Neural cell (in vitro differentiated cells): ENCODE measurements at regions not wholly inside any gene's neighbourhood (a gene's known extent, or its start where the extent isn't known, plus 50 kb on each side); places are given as distances from the start of the nearest gene placed in this dataset.

Source experiments
- H2AFZ ChIP-seq: fragments of 200-600, 300-800 bp; sonication (generic), shearing (Covaris generic); 2 replicates; pipeline ENCODE4 v1.6.0; 2014; ENCODE audit warnings: low read depth, mild to moderate bottlenecking, antibody characterized with exemption, low read length, moderate library complexity
- H3F3A ChIP-seq: fragments of 200-600 bp; shearing (Covaris generic); 2 replicates; pipeline ENCODE4 v1.6.1; 2016; ENCODE audit warnings: mild to moderate bottlenecking, moderate library complexity, mixed read lengths, antibody characterized with exemption, low read length; ENCODE audit not compliant: insufficient read depth, poor library complexity, severe bottlenecking
- H3K27ac ChIP-seq: fragments of 200-600, 300-800 bp; sonication (generic), shearing (Covaris generic); 2 replicates; pipeline ENCODE4 v1.5.1; 2014; ENCODE audit warnings: mild to moderate bottlenecking, low read length, moderate library complexity
- H3K27me3 ChIP-seq: fragments of 300-800, 200-600 bp; sonication (generic), shearing (Covaris generic); 2 replicates; pipeline ENCODE4 v1.6.0; 2014; ENCODE audit warnings: mild to moderate bottlenecking, low read depth, low read length, moderate library complexity; ENCODE audit not compliant: insufficient read depth
- H3K36me3 ChIP-seq: fragments of 300-800, 200-600 bp; sonication (generic), shearing (Covaris generic); 2 replicates; pipeline ENCODE4 v1.5.1; 2014; ENCODE audit warnings: mild to moderate bottlenecking, antibody characterized with exemption, low read length, moderate library complexity; ENCODE audit not compliant: insufficient read depth
- H3K4me2 ChIP-seq: fragments of 300-800, 200-600 bp; sonication (generic), shearing (Covaris generic); 2 replicates; pipeline ENCODE4 v1.6.0; 2014; ENCODE audit warnings: mild to moderate bottlenecking, low read length
- H3K4me3 ChIP-seq: fragments of 300-800, 200-600 bp; sonication (generic), shearing (Covaris generic); 2 replicates; pipeline ENCODE4 v1.5.1; 2014; ENCODE audit warnings: mild to moderate bottlenecking, low read length, moderate library complexity
- H3K79me2 ChIP-seq: fragments of 200-600 bp; shearing (Covaris generic); replicated peaks from 2 replicates; pipeline ENCODE4 v1.6.0; 2014; ENCODE audit warnings: mild to moderate bottlenecking, low read length, moderate library complexity; ENCODE audit not compliant: insufficient read depth
- H3K9ac ChIP-seq: fragments of 300-800, 200-600 bp; sonication (generic), shearing (Covaris generic); 2 replicates; pipeline ENCODE4 v1.6.1; 2016; ENCODE audit warnings: mild to moderate bottlenecking, low read length, mixed read lengths
- H3K9me2 ChIP-seq: fragments of 200-600 bp; shearing (Covaris generic); 2 replicates; pipeline ENCODE4 v1.6.1; 2016; ENCODE audit warnings: mild to moderate bottlenecking, low read length, mixed read lengths; ENCODE audit not compliant: insufficient read depth
- H3K9me3 ChIP-seq: fragments of 200-600, 300-800 bp; sonication (generic), shearing (Covaris generic); 2 replicates; pipeline ENCODE4 v1.6.1; 2016; ENCODE audit warnings: mild to moderate bottlenecking, mixed run types, low read length, moderate library complexity, mixed read lengths
- H4K20me1 ChIP-seq: fragments of 200-600 bp; shearing (Covaris generic); 2 replicates; pipeline ENCODE4 v1.6.1; 2016; ENCODE audit warnings: mild to moderate bottlenecking, mixed run types; ENCODE audit not compliant: insufficient read depth
- EP300 ChIP-seq: fragments of 450-650 bp; conservative IDR thresholded peaks from 2 replicates; pipeline ENCODE4 v1.6.1; 2014; ENCODE audit warnings: antibody characterized with exemption, mild to moderate bottlenecking, moderate library complexity; ENCODE audit not compliant: poor library complexity, severe bottlenecking
- EZH2 ChIP-seq: fragments of 200-600, 300-800 bp; shearing (Covaris generic), sonication (generic); IDR thresholded peaks from 2 replicates; pipeline ENCODE4 v1.6.1; 2014; ENCODE audit warnings: antibody characterized with exemption, low read length, borderline replicate concordance, mild to moderate bottlenecking; ENCODE audit not compliant: insufficient read depth, poor library complexity, severe bottlenecking
- MXI1 ChIP-seq: fragments of 450-650 bp; conservative IDR thresholded peaks from 2 replicates; pipeline ENCODE4 v1.6.1; 2014; ENCODE audit warnings: antibody characterized with exemption, mild to moderate bottlenecking; ENCODE audit not compliant: poor library complexity, severe bottlenecking
- POLR2AphosphoS5 ChIP-seq: IDR thresholded peaks from 2 replicates; pipeline ENCODE4 v1.6.1; 2012
- RAD21 ChIP-seq: fragments of 450-650 bp; conservative IDR thresholded peaks from 2 replicates; pipeline ENCODE4 v1.6.1; 2014; ENCODE audit warnings: antibody characterized with exemption, mild to moderate bottlenecking, moderate library complexity
- SMC3 ChIP-seq: fragments of 450-650 bp; conservative IDR thresholded peaks from 2 replicates; pipeline ENCODE4 v1.6.1; 2014; ENCODE audit warnings: antibody characterized with exemption, mild to moderate bottlenecking, moderate library complexity; ENCODE audit not compliant: poor library complexity
- TAF1 ChIP-seq: IDR thresholded peaks from 2 replicates; pipeline ENCODE4 v1.6.1; 2012; ENCODE audit warnings: low read depth
- TF ChIP-seq, protein P1 (sequence below): fragments of 450-650 bp; IDR thresholded peaks from 2 replicates; pipeline ENCODE4 v1.5.1; 2014; ENCODE audit warnings: antibody characterized with exemption, mild to moderate bottlenecking, moderate library complexity; ENCODE audit not compliant: poor library complexity, severe bottlenecking
- TF ChIP-seq, protein P2 (sequence below): IDR thresholded peaks from 2 replicates; pipeline ENCODE4 v1.6.1; 2012; ENCODE audit warnings: borderline replicate concordance

DNA sequence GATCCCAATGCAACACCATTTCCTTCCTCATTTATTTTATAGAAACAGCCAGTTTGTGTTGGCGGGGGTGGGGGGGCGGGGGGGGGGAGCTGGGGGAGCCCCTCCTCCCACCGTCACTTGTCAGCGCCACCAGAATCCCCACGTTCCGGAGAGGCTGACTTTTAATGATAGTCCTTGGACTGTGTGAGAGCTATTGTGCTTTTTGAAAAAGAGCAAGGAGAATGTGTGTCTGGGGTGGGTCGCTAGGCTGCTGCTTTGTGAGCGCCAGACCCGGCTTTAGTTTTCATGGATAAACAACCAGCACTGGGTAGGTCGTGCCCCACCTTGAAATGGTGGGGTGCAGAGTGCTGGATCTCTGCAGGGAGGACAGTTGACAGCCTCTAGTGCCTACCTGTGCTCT, 135.0 kb upstream of the ONECUT1 start:
- Histone ChIP-seq H3K9me3 (no peaks in the 10 kb centered on the region), H2AFZ (no peak overlapping the region), H3K27ac (no peak overlapping the region), H3K9me2 (no peaks in the 10 kb centered on the region), H4K20me1 (no peaks in the 10 kb centered on the region), H3K9ac (no peak overlapping the region), H3K36me3 (no peaks in the 10 kb centered on the region), H3K4me3 (no peak overlapping the region), H3F3A (no peaks in the 10 kb centered on the region), H3K79me2 (no peaks in the 10 kb centered on the region), H3K27me3 (no peaks in the 10 kb centered on the region), H3K4me2 (no peak overlapping the region)
- TF ChIP-seq MXI1 (no peak), RAD21 (no peak), EZH2 (no peak), TAF1 (no peak), EP300 (no peak), SMC3 (no peak), POLR2AphosphoS5 (no peak)
- TF ChIP-seq, protein P1, sequence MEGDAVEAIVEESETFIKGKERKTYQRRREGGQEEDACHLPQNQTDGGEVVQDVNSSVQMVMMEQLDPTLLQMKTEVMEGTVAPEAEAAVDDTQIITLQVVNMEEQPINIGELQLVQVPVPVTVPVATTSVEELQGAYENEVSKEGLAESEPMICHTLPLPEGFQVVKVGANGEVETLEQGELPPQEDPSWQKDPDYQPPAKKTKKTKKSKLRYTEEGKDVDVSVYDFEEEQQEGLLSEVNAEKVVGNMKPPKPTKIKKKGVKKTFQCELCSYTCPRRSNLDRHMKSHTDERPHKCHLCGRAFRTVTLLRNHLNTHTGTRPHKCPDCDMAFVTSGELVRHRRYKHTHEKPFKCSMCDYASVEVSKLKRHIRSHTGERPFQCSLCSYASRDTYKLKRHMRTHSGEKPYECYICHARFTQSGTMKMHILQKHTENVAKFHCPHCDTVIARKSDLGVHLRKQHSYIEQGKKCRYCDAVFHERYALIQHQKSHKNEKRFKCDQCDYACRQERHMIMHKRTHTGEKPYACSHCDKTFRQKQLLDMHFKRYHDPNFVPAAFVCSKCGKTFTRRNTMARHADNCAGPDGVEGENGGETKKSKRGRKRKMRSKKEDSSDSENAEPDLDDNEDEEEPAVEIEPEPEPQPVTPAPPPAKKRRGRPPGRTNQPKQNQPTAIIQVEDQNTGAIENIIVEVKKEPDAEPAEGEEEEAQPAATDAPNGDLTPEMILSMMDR, result no peak
- TF ChIP-seq, protein P2, sequence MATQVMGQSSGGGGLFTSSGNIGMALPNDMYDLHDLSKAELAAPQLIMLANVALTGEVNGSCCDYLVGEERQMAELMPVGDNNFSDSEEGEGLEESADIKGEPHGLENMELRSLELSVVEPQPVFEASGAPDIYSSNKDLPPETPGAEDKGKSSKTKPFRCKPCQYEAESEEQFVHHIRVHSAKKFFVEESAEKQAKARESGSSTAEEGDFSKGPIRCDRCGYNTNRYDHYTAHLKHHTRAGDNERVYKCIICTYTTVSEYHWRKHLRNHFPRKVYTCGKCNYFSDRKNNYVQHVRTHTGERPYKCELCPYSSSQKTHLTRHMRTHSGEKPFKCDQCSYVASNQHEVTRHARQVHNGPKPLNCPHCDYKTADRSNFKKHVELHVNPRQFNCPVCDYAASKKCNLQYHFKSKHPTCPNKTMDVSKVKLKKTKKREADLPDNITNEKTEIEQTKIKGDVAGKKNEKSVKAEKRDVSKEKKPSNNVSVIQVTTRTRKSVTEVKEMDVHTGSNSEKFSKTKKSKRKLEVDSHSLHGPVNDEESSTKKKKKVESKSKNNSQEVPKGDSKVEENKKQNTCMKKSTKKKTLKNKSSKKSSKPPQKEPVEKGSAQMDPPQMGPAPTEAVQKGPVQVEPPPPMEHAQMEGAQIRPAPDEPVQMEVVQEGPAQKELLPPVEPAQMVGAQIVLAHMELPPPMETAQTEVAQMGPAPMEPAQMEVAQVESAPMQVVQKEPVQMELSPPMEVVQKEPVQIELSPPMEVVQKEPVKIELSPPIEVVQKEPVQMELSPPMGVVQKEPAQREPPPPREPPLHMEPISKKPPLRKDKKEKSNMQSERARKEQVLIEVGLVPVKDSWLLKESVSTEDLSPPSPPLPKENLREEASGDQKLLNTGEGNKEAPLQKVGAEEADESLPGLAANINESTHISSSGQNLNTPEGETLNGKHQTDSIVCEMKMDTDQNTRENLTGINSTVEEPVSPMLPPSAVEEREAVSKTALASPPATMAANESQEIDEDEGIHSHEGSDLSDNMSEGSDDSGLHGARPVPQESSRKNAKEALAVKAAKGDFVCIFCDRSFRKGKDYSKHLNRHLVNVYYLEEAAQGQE, result no peak

DNA sequence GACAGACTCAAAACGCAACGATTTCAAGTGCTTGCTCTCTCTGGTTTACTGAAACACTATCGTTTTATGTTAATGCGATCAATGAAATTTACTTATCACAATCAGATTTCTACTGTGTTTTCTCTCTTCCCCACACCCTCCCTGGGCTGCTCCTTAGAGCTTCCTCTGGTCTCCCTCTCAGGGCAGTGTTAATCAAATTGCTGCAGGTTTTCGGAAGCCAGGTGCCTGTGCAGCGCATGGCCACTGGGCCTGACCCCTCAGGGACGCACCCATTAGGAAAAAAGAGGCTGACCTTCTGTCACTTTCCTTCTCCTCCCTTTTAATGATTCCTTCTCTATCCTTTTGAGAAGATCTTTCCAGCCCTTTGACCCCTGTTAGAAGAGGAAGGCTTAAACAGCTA, 134.5 kb upstream of the ONECUT1 start:
- no peak overlapping the region for H3K27ac ChIP-seq
- no peaks in the 10 kb centered on the region for H3K79me2 ChIP-seq
- H2AFZ ChIP-seq, result no peak overlapping the region
- H3K9me3 ChIP-seq, result no peaks in the 10 kb centered on the region
- no peaks in the 10 kb centered on the region for H3K36me3 ChIP-seq
- no peak for TF ChIP-seq EZH2
- no peak for TF ChIP-seq MXI1
- no peaks in the 10 kb centered on the region for H3F3A ChIP-seq
- H3K27me3 ChIP-seq, result no peaks in the 10 kb centered on the region
- H3K9me2 ChIP-seq, result no peaks in the 10 kb centered on the region
- H3K9ac ChIP-seq, result no peak overlapping the region
- no peak overlapping the region for H3K4me2 ChIP-seq
- H3K4me3 ChIP-seq, result no peak overlapping the region
- H4K20me1 ChIP-seq, result no peaks in the 10 kb centered on the region

DNA sequence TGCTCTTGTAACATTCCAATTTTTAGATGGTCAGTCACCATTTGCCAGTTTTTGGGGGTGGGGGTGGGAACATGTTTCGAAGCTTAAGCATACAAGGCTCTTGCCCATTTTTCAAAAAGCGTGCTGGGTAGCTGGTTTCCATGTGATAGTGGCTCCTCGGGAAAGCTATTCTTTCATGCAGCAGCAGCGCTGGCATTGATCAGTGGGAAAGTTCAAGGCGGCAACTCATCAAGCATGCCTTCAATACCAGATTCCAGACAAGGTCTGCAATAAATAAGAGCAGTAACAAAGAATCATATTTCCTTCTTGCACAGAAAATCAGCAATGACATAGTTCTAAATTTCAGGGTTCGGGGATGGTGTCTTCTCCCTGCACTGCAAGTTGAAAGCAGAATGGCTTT, 133.5 kb upstream of the ONECUT1 start:
- Histone ChIP-seq H3K9me2 (no peaks in the 10 kb centered on the region), H3K4me3 (no peak overlapping the region), H3K9ac (no peak overlapping the region), H2AFZ (no peak overlapping the region), H3K79me2 (no peaks in the 10 kb centered on the region), H3K4me2 (no peak overlapping the region), H3F3A (no peaks in the 10 kb centered on the region), H4K20me1 (no peaks in the 10 kb centered on the region), H3K27ac (no peak overlapping the region), H3K27me3 (no peaks in the 10 kb centered on the region), H3K9me3 (no peaks in the 10 kb centered on the region), H3K36me3 (no peaks in the 10 kb centered on the region)
- TF ChIP-seq SMC3 (no peak), TAF1 (no peak), EZH2 (no peak), EP300 (no peak), RAD21 (no peak), MXI1 (no peak), POLR2AphosphoS5 (no peak)
- TF ChIP-seq, protein P1, result no peak
- TF ChIP-seq, protein P2, result no peak
